ENCODE measurements at regions not wholly inside any gene's neighbourhood (a gene's known extent, or its start where the extent isn't known, plus 50 kb on each side); places are given as distances from the start of the nearest gene placed in this dataset.

DNA sequence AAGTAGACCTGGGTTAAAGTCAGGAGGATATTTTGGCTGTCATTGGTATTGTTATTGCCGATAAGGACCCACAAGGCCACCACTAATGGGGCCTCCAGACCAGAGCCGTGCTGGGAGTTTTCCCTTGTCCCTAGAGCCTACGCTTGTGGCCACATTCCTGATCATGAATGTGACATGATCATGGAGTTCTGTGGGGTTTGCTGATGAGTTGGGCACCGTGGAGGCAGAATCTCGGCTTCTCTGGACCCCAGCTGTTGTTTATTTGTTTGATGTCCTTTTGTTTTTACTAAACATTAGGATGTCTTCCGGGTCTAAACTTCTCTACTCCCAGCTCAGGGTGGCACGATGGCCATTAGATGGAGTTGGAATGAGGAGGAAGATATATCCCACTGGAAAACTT lies 74.9 kb upstream of the TMPRSS2 start:
- no peaks in the 10 kb centered on the region for H3K4me1 ChIP-seq (ENCODE audit: insufficient read depth, low read length, poor library complexity, severe bottlenecking)
- BruUV-seq (replicated peaks) = no TSS peak
- H3K9me2 ChIP-seq (ENCODE audit: insufficient read depth, low read length) = no peaks in the 10 kb centered on the region
- no peaks in the 10 kb centered on the region for H4K20me1 ChIP-seq (ENCODE audit: insufficient read depth, low read length)
- intact Hi-C loops (cut with micrococcal nuclease; ENCODE audit: unreplicated experiment) = no loop called here
- no peak overlapping the region for H2AFZ ChIP-seq (ENCODE audit: low read length)
- H3K79me2 ChIP-seq (ENCODE audit: insufficient read depth, low read depth, low read length) = no peaks in the 10 kb centered on the region
- ChIA-PET POLR2A (no interaction called here), CTCF (ENCODE audit: unreplicated experiment) (no interaction called here)
- no peak overlapping the region for H3K4me3 ChIP-seq (ENCODE audit: low read depth, low read length, poor library complexity, severe bottlenecking)
- no peak overlapping the region for H3K4me2 ChIP-seq (ENCODE audit: low read length)
- H3K36me3 ChIP-seq (ENCODE audit: insufficient read depth, low read length) = no peaks in the 10 kb centered on the region
- no peak for DNase-seq (ENCODE audit: low spot score)
- no peak overlapping the region for H3K27ac ChIP-seq (ENCODE audit: low read depth, low read length, poor library complexity, severe bottlenecking)
- peaks cover 10% of the 10 kb centered on the region for H3K9me3 ChIP-seq (ENCODE audit: low read length)
- TF ChIP-seq EZH2phosphoT487 (IDR thresholded peaks at IDR 0.05; ENCODE audit: borderline replicate concordance, low read depth, low read length) = no peak
- TF ChIP-seq, protein P1, sequence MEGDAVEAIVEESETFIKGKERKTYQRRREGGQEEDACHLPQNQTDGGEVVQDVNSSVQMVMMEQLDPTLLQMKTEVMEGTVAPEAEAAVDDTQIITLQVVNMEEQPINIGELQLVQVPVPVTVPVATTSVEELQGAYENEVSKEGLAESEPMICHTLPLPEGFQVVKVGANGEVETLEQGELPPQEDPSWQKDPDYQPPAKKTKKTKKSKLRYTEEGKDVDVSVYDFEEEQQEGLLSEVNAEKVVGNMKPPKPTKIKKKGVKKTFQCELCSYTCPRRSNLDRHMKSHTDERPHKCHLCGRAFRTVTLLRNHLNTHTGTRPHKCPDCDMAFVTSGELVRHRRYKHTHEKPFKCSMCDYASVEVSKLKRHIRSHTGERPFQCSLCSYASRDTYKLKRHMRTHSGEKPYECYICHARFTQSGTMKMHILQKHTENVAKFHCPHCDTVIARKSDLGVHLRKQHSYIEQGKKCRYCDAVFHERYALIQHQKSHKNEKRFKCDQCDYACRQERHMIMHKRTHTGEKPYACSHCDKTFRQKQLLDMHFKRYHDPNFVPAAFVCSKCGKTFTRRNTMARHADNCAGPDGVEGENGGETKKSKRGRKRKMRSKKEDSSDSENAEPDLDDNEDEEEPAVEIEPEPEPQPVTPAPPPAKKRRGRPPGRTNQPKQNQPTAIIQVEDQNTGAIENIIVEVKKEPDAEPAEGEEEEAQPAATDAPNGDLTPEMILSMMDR (conservative IDR thresholded peaks at IDR 0.05; ENCODE audit: low read length) = no peak

DNA sequence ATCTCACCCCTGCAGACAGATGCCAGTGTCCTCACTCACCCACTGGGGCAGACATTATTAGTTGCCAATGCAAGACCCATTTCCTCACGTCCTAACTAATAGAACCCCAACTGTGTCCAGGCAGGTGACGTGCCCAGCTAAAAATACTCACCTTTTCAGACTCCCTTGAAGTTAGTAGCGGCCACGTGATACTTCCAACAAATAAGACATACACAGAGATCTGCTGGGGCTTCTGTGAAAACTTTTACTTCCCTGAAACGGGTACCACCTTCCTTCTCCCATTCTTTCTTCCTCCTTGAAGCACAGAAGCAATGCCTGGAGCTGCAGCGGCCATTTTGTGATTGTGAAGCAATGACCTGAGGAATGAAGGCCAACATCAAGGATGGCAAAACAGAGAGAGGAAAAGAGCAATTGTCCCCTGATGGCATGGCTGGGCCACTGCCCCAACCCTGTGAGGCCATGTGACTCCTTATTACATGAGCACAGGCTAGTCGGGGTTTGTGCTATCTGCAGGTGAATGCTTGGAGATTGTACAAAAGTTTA lies 74.4 kb upstream of the TMPRSS2 start:
- intact Hi-C loops (cut with micrococcal nuclease; ENCODE audit: unreplicated experiment) = no loop called here
- ChIA-PET CTCF (ENCODE audit: unreplicated experiment) (no interaction called here), POLR2A (no interaction called here)
- TF ChIP-seq, protein P1 (conservative IDR thresholded peaks at IDR 0.05; ENCODE audit: low read length) = no peak
- TF ChIP-seq EZH2phosphoT487 (IDR thresholded peaks at IDR 0.05; ENCODE audit: borderline replicate concordance, low read depth, low read length) = no peak
- Histone ChIP-seq H3K27ac (ENCODE audit: low read depth, low read length, poor library complexity, severe bottlenecking) (no peak overlapping the region), H4K20me1 (ENCODE audit: insufficient read depth, low read length) (no peaks in the 10 kb centered on the region), H3K9me2 (ENCODE audit: insufficient read depth, low read length) (no peaks in the 10 kb centered on the region), H3K79me2 (ENCODE audit: insufficient read depth, low read depth, low read length) (no peaks in the 10 kb centered on the region), H3K4me3 (ENCODE audit: low read depth, low read length, poor library complexity, severe bottlenecking) (no peak overlapping the region), H3K36me3 (ENCODE audit: insufficient read depth, low read length) (no peaks in the 10 kb centered on the region), H3K4me2 (ENCODE audit: low read length) (no peak overlapping the region), H2AFZ (ENCODE audit: low read length) (no peak overlapping the region), H3K9me3 (ENCODE audit: low read length) (peaks cover 15% of the 10 kb centered on the region), H3K4me1 (ENCODE audit: insufficient read depth, low read length, poor library complexity, severe bottlenecking) (no peaks in the 10 kb centered on the region)
- BruUV-seq (replicated peaks) = no TSS peak
- no peak for DNase-seq (ENCODE audit: low spot score)

DNA sequence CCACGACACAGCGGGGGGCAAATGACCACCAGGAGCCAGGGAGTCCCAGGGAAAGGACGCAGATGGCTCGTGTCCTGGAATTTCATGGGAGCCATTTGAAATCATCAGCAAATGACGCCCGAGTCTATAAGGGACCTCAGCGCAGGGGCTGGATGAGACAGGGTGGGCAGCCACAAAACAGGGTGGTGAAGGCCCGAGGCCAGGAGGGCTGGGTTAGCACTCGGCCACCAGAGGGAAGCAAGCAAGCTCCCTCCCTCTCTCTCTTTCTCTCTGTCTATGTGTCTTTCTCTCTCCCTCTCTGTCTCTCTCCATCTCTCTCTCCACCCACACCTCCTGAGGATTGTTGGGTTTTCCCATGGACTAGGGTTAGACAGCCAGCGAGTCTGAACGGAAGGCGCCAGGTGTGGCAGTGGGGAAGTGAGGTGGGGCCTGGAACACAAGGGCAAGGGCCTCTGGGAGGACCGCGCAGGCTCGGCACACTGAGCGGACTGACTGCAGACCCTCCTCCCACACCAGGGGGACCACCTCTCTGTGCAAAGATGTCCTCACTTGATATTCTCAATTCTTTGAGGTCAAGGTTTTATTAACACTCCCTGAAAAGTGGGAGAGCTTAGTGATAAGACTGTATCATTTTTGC lies 73.8 kb upstream of the TMPRSS2 start:
- ChIA-PET POLR2A (no interaction called here), CTCF (ENCODE audit: unreplicated experiment) (no interaction called here)
- Histone ChIP-seq H3K27ac (ENCODE audit: low read depth, low read length, poor library complexity, severe bottlenecking) (no peak overlapping the region), H3K4me2 (ENCODE audit: low read length) (no peak overlapping the region), H3K9me3 (ENCODE audit: low read length) (peaks cover 19% of the 10 kb centered on the region), H3K9me2 (ENCODE audit: insufficient read depth, low read length) (no peaks in the 10 kb centered on the region), H3K79me2 (ENCODE audit: insufficient read depth, low read depth, low read length) (no peaks in the 10 kb centered on the region), H3K4me3 (ENCODE audit: low read depth, low read length, poor library complexity, severe bottlenecking) (no peak overlapping the region), H3K4me1 (ENCODE audit: insufficient read depth, low read length, poor library complexity, severe bottlenecking) (no peaks in the 10 kb centered on the region), H2AFZ (ENCODE audit: low read length) (no peak overlapping the region), H4K20me1 (ENCODE audit: insufficient read depth, low read length) (no peaks in the 10 kb centered on the region), H3K36me3 (ENCODE audit: insufficient read depth, low read length) (no peaks in the 10 kb centered on the region)
- no peak for DNase-seq (ENCODE audit: low spot score)
- intact Hi-C loops (cut with micrococcal nuclease; ENCODE audit: unreplicated experiment) = no loop called here
- BruUV-seq (replicated peaks) = no TSS peak
- no peak for TF ChIP-seq EZH2phosphoT487 (IDR thresholded peaks at IDR 0.05; ENCODE audit: borderline replicate concordance, low read depth, low read length)
- TF ChIP-seq, protein P1 (conservative IDR thresholded peaks at IDR 0.05; ENCODE audit: low read length) = no peak
